ENCODE measurements at regions not wholly inside any gene's neighbourhood (a gene's known extent, or its start where the extent isn't known, plus 50 kb on each side); places are given as distances from the start of the nearest gene placed in this dataset.

DNA sequence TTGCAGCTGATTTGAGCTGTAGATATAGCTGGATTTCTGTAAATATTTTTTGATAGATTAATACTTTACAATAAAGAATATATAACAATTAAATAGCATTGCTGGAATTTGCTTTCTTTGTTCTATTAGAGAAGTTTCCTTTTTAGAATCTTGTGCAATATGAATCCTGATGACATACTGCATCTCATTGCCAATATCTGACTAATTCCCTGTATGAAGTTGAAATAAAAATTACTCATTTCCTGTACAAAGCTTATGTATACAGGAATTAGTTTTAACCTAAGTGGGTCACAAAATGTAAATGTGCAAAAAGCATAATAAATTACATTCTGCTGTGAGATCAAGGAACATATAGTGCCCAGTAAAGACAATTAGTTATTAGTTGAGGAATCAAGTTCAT lies 72.8 kb upstream of the TMEFF2 start:
- Histone ChIP-seq H4K20me1 (ENCODE audit: insufficient read depth, low read length) (no peaks in the 10 kb centered on the region), H3K4me2 (ENCODE audit: insufficient read depth, low read length) (peak overlapping the region; percentile 46), H3K79me2 (ENCODE audit: insufficient read depth, low read length) (no peaks in the 10 kb centered on the region), H3K4me3 (ENCODE audit: insufficient read depth, low read length) (no peak overlapping the region), H2AFZ (ENCODE audit: low read length) (no peak overlapping the region), H3K36me3 (ENCODE audit: insufficient read depth, low read length) (no peaks in the 10 kb centered on the region), H3K27ac (ENCODE audit: low read depth, low read length) (peak overlapping the region; percentile 70), H3K9me3 (ENCODE audit: low read depth, low read length) (no peaks in the 10 kb centered on the region), H3K4me1 (ENCODE audit: insufficient read depth, low read length) (peaks cover 19% of the 10 kb centered on the region), H3K27me3 (ENCODE audit: insufficient read depth, low read length) (no peaks in the 10 kb centered on the region)
- TF ChIP-seq, protein P1, sequence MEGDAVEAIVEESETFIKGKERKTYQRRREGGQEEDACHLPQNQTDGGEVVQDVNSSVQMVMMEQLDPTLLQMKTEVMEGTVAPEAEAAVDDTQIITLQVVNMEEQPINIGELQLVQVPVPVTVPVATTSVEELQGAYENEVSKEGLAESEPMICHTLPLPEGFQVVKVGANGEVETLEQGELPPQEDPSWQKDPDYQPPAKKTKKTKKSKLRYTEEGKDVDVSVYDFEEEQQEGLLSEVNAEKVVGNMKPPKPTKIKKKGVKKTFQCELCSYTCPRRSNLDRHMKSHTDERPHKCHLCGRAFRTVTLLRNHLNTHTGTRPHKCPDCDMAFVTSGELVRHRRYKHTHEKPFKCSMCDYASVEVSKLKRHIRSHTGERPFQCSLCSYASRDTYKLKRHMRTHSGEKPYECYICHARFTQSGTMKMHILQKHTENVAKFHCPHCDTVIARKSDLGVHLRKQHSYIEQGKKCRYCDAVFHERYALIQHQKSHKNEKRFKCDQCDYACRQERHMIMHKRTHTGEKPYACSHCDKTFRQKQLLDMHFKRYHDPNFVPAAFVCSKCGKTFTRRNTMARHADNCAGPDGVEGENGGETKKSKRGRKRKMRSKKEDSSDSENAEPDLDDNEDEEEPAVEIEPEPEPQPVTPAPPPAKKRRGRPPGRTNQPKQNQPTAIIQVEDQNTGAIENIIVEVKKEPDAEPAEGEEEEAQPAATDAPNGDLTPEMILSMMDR (IDR thresholded peaks at IDR 0.05; ENCODE audit: extremely low read depth, low read depth, low read length) = no peak
- DNase-seq (ENCODE audit: insufficient read length, low spot score, missing footprints) = peak; percentile 80

DNA sequence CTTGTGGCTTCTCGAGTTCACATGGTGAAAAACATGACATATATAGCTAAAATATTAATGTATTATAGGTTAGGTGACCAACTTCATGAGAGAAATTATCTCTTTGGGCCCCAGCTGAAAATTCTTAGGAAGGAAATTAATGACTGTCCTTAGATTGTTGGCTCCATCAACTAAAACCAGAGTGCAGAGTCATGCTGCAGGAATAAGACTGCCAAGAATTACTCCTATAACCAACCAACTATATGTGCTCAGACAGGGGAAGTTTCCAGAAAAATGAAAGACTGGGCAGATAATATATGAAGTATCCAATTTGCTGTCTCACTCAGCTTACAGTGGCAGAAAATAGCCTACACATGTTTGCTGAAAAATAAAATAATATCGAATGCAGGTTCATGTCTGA lies 71.0 kb upstream of the TMEFF2 start:
- no peak for DNase-seq (ENCODE audit: insufficient read length, low spot score, missing footprints)
- Histone ChIP-seq H3K27ac (ENCODE audit: low read depth, low read length) (peak overlapping the region; percentile 20), H3K4me2 (ENCODE audit: insufficient read depth, low read length) (no peak overlapping the region), H3K36me3 (ENCODE audit: insufficient read depth, low read length) (no peaks in the 10 kb centered on the region), H2AFZ (ENCODE audit: low read length) (peak overlapping the region; percentile 28), H3K9me3 (ENCODE audit: low read depth, low read length) (no peaks in the 10 kb centered on the region), H3K79me2 (ENCODE audit: insufficient read depth, low read length) (no peaks in the 10 kb centered on the region), H4K20me1 (ENCODE audit: insufficient read depth, low read length) (no peaks in the 10 kb centered on the region), H3K4me3 (ENCODE audit: insufficient read depth, low read length) (no peak overlapping the region), H3K4me1 (ENCODE audit: insufficient read depth, low read length) (peaks cover 19% of the 10 kb centered on the region), H3K27me3 (ENCODE audit: insufficient read depth, low read length) (no peaks in the 10 kb centered on the region)
- TF ChIP-seq, protein P1 (IDR thresholded peaks at IDR 0.05; ENCODE audit: extremely low read depth, low read depth, low read length) = no peak

DNA sequence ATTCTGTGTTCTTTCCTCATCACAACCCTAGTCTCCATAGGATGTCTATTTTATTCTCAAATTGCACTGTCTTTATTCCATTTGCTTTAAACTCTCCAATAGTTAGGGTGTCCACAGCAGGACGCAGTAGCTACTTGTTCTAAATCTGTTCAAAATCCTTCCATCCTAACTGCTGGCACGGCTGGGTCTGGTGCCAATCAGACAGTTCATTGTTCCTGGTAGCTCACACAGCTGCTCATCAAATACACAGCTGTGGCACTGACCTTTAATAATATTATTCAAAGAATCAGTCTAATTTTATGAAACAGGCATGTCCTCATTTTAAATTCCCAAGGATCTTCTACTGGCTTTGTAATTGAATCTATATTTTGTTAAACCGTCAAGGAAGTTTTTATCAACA lies 59.7 kb upstream of the TMEFF2 start:
- Histone ChIP-seq H2AFZ (ENCODE audit: low read length) (no peak overlapping the region), H3K4me3 (ENCODE audit: insufficient read depth, low read length) (no peak overlapping the region), H3K4me1 (ENCODE audit: insufficient read depth, low read length) (no peaks in the 10 kb centered on the region), H3K79me2 (ENCODE audit: insufficient read depth, low read length) (no peaks in the 10 kb centered on the region), H3K4me2 (ENCODE audit: insufficient read depth, low read length) (no peak overlapping the region), H3K36me3 (ENCODE audit: insufficient read depth, low read length) (no peaks in the 10 kb centered on the region), H3K9me3 (ENCODE audit: low read depth, low read length) (no peaks in the 10 kb centered on the region), H3K27me3 (ENCODE audit: insufficient read depth, low read length) (no peaks in the 10 kb centered on the region), H4K20me1 (ENCODE audit: insufficient read depth, low read length) (no peaks in the 10 kb centered on the region), H3K27ac (ENCODE audit: low read depth, low read length) (no peak overlapping the region)
- no peak for DNase-seq (ENCODE audit: insufficient read length, low spot score, missing footprints)
- TF ChIP-seq, protein P1 (IDR thresholded peaks at IDR 0.05; ENCODE audit: extremely low read depth, low read depth, low read length) = no peak

DNA sequence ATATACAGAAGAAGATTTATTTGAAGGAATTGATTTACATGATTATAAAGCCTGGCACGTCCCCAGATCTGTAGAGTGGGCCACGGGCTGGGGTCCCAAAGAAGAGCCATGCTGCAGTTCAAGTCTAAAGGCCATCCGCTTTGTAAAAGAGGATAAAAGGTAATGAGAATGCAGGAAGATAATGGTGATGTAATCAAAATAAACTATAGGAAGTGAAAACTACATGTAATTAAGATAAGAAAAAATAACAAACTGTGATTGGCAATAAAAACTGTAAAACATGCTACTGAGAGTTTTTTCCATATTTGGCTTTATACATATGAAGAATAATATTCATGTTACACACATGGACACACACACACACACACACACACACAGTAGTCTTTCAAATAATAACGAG lies 59.0 kb upstream of the TMEFF2 start:
- H3K27ac ChIP-seq (ENCODE audit: low read depth, low read length) = no peak overlapping the region
- no peaks in the 10 kb centered on the region for H3K79me2 ChIP-seq (ENCODE audit: insufficient read depth, low read length)
- H3K4me2 ChIP-seq (ENCODE audit: insufficient read depth, low read length) = no peak overlapping the region
- DNase-seq (ENCODE audit: insufficient read length, low spot score, missing footprints) = no peak
- no peaks in the 10 kb centered on the region for H3K27me3 ChIP-seq (ENCODE audit: insufficient read depth, low read length)
- no peaks in the 10 kb centered on the region for H3K4me1 ChIP-seq (ENCODE audit: insufficient read depth, low read length)
- no peaks in the 10 kb centered on the region for H4K20me1 ChIP-seq (ENCODE audit: insufficient read depth, low read length)
- no peak overlapping the region for H2AFZ ChIP-seq (ENCODE audit: low read length)
- TF ChIP-seq, protein P1 (IDR thresholded peaks at IDR 0.05; ENCODE audit: extremely low read depth, low read depth, low read length) = no peak
- H3K4me3 ChIP-seq (ENCODE audit: insufficient read depth, low read length) = no peak overlapping the region
- no peaks in the 10 kb centered on the region for H3K36me3 ChIP-seq (ENCODE audit: insufficient read depth, low read length)
- no peaks in the 10 kb centered on the region for H3K9me3 ChIP-seq (ENCODE audit: low read depth, low read length)

Data from osteoblast (primary cell).